NOMO-1 (cell line): ENCODE measurements at regions not wholly inside any gene's neighbourhood (a gene's known extent, or its start where the extent isn't known, plus 50 kb on each side); places are given as distances from the start of the nearest gene placed in this dataset.
A peak's percentile ranks its signal among the peaks of the same experiment; 100 is the strongest.
"Not testable (repeated sequence)": the region's sequence is repeated elsewhere in the genome, so short reads cannot be mapped to it uniquely, and the experiment has no call there.

Source experiments
- DNase-seq, 2 experiments: peaks; one replicate each; lab custom pipeline; 2025; ENCODE audit not compliant: unreplicated experiment in 2 of 2; lab: John Stamatoyannopoulos, UW

DNA sequence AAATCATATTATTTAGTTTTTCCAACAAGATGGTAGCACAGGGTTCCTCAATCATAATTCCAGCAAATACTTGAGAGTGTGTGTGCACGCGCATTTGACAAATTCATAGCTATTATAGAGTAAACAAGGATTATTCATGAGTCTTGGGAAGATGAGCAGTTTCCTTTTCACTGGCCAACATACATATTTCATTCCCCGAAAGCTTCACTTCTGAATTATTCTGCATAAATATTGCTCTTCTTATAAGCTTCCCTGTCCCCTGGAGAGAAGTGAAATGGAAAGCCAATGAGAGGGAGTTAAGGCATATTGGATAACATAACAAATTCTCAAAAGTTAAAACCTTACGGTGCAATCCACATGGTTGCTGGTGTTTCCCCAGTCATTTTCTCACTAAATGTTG, 386.4 kb upstream of the SEMA6A start:
- DNase-seq: no peak

DNA sequence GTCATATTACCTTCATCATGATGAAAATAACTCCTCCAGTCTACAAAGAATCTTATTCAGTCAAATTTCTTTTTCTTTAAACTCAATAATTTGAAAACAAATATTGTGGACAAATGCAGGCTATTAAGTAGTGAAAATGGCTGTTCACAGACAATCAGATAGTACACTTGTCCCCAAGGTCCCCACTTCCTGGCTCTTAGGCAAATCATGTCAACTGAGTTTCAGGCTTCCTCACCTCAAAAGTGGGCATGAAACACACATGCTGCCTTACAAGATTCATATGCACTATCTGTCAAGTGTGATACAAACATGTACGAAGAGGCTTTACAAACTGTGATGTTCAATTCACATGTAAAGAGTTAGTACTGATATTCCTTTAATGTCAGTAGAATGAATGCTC, 385.2 kb upstream of the SEMA6A start:
- DNase-seq: no peak

DNA sequence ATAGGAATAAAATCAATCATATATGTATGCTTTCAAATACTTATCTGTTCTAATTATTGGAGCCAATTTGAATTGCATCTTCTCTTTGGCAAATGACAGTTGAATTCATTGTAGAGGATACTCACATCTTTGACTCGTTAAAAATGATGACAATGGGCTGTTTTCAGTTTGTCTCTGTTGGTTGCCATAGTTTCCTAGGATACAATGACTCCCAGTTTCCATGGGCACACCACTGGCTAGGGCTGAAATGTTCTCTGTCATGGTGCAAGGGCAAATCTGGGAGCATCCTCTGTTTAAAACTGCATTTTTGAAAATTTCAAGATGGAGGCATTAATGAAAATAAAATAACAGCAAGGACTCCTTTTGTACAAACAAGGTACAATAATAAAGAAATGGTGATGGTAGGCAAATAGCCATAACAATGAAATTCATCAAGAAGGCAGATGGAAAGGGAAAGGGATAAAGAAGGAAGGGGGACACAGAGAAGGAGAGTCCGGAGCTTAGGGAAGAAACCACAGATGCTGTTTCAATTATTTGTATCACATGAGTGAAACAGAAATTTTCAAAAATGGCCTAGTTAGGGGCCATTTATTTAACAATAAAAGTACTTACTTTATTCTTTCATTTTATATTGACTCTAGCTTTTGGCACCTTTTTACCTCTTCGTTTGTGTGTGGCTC, 378.8 kb upstream of the SEMA6A start:
- no peak for DNase-seq

DNA sequence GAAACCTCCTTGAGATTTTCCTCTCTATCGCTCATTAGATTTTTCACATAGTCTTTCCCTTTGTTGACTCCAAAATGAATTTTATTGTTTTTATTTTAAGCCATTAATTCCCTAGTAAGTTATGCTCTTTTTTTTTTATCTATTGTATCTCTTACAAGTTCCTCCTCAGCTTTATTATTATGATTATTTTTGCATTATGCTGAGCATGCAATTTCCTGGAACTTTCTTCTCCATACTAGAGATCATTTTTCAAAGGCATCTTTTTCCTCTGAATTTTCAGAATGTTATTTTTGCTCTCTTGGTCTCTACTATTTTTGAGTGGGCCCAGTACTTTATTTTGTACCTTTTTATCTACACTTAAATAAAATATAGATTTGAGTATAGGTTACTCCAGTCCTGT, 376.6 kb upstream of the SEMA6A start:
- no peak for DNase-seq

DNA sequence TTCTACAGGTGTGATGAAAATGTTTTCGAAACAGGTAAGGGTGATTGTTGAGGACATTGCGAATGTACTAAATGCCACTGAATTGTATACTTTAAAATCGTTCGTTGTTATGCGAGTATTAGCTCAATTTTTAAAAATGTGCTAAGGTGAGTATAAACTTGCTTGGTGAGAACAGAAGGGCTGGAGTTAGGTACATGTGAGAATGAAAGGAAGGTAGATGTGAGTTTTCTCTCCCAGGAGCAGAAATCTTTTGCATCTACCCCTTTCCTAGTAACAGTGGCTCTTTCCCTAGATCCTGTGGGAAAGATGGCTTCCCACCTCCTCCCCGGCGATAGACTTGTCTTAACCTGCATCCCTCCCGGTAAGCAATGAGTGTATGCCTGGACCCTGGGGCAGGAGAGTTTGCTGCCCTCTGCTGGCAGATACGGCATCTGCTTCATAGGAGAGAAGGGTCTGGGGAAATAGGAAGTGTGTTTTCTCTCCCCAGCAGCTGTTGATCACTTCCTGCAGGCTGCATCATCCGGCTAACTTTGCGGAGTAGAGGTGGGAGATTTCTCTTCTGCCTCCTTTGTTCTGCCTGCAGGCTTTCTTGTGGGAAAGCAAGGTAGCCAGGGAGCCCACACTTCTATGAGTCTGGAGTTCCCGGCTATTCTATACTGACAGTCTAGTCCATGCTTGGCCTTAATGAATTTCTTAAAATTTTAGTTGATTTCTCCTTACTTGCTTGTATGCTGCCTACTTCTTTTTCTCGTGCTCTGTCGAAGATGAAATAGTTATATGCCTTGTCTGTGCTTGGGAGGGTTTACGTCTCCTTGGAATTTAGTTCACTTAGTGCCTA, 373.3 kb upstream of the SEMA6A start:
- DNase-seq: peak; percentile 26 to 55

DNA sequence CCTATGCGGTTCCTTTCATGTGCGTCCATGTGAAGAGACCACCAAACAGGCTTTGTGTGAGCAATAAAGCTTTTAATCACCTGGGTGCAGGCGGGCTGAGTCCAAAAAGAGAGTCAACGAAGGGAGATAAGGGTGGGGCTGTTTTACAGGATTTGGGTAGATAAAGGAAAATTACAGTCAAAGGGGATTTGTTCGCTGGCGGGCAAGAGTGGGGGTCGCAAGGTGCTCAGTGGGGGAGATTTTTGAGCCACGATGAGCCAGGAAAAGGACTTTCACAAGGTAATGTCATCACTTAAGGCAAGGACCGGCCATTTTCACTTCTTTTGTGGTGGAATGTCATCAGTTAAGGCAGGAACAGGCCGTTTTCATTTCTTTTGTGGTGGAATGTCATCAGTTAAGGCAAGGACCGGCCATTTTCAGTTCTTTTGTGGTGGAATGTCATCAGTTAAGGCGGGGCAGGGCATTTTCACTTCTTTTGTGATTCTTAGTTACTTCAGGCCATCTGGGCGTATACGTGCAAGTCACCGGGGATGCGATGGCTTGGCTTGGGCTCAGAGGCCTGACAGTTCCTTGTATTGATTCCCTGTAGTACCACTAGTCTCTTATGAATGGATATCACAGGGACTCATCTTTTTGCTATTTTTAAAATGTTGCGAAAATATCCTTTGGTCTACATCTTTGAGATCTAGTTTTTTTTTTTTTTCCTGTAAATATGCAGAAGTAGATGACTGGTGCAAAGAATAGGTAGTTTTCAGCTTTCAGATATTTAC, 371.2 kb upstream of the SEMA6A start:
- not testable (repeated sequence) for DNase-seq

DNA sequence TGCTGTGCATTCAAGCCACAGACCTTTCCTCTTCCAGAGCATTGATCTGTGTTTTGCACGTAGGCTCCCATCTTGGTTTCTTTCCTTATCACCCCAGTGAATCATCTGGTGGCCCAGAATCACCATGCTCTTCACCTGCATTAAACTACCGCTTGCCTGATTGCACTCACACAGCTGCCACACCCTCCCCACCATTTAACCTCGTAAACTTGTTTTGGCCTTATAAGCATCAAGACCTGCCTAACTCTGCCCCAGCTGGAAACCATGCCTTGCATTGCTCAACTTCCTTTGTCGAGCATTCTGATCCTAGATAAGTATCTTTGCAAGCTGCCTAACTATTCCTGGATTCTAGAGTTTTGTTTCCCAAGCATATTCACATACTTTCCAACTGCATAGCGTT, 369.6 kb upstream of the SEMA6A start:
- DNase-seq: no peak

DNA sequence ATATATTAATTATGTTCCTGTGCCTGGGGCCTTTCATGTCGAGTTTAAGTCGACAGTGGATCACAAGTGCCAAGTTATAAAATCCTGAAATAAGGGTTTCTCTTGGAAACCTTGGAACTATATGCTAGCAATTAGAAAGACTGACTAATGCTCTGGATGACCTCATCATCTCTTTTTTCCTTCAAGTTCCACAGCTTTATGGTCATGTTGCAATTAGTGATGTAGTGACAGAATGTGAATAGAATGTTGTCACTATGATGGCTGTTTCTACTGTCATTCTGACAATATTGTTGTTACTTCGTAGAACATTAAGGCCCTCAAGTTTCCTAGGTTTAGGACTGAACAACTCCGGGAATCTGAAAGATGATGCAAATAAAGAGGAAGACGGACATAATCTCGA, 368.0 kb upstream of the SEMA6A start:
- no peak for DNase-seq

DNA sequence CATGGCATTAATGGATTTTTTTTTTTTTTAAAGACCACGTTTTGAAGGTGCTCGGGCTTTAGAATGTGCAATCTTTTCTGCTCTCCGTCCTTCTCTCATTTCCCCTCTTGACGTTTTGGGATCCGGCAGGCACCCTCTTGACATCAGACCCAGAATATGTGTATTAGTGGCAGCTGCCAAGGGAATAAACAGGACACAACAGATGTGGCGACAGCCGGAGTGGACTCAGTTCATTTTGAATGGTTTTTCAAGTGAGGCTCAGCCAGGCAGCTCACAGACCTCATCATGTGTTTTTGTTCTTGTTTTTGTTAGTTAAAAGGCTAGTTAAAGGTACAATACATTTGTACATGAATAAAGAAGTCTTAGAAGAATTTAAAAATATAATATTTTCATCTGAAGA, 365.0 kb upstream of the SEMA6A start:
- DNase-seq: no peak

DNA sequence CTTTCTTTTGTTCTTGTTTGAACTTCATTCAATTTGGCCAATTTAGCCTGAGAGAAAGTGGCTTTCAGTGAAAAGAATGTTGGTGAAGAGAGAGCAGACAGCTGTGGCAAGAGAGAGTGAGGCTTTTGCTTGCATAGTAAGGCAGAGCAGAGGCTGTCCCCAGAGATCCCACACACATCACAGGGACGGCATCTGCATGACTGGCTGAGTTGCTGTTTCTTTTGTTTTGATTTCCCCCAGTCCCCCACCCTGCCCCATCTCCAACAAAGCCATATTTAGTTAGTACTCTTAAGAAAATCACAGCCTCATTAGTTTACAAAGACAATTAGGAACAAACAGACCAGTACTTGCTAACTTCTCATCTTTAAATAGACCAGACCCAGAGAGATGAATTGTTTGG, 363.9 kb upstream of the SEMA6A start:
- DNase-seq: no peak

DNA sequence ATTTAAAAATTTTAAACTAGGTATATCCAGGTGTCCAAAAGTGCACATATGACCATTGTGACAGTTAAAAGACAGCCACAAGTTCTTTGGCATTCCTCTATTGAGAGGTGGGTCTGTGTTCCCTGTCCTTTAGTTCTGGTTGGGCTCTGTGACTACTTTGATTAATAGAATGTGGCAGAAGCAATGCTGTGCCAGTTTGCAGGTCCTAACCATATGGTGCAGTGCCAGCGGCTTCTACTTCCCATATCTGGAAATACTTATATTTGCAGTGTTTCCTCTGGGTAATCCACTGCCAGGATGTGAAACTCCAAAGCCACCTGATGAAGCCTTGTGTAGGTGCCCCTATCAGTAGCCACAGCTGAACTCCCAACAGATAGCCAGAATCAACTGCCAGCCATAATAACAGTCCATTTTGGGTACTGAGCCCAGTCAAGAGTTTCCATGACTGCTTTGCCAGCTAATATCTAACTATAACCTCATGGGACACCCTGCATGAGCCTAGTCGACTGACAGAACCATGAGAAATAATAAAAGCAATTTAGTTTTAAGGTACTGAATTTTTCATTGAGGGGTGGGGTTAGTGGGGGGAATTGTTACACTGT, 361.0 kb upstream of the SEMA6A start:
- DNase-seq: no peak

DNA sequence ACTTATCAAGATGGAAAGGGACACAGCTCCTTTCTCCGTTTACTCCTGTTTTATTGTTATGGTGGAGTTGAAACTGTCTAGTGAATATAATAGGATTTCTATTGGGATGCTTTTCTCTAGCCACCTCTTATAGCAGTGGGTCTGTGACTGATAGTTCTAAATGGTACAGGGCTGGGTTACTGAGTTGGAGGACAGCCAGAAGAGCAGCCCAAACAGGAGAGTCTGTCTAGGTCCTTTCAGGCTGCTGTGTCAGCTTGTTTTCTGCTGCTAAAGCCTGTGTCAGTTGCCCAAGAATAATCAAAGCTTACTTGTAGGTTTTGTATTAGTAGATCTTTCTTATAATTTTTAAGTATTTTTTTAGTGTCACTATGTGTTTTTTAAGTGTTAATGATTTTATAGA, 356.0 kb upstream of the SEMA6A start:
- no peak for DNase-seq

DNA sequence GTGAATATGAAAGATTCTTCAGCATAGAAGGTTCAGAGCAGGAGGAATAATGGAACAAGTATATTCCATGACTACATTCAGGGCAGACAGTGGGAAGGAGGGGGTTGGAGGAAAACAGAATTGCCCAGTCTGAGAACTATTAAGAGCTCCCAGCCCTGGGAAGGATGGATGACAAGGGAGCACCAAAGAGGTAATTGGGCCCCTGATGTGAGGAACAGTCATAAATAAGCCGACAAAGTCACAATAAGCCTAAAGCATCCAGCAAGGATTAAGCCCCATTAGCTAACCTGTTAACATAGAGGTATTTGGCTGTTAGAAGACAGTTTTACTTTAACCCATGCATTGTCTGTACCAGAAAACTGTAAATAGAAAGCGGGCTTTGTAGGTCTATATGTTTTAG, 348.7 kb upstream of the SEMA6A start:
- no peak for DNase-seq

DNA sequence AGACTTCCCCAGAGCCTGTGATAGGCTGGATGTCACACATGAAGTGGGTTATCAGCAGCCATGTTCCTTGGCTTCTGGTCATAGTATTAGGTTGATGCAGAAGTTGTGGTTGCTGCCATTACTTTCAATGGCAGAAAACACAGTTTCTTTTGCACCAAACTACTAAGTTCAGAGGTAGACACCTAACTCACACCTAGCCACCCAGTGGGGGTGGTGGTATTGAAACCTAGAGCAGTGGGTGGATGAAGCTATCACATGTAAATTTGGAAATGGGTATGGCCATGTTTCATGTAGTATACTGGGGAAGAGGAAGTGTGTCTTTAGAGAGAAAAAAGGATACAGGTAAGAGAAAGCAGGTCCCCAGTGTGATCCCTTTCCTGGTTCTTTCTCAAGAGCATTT, 347.9 kb upstream of the SEMA6A start:
- no peak for DNase-seq

DNA sequence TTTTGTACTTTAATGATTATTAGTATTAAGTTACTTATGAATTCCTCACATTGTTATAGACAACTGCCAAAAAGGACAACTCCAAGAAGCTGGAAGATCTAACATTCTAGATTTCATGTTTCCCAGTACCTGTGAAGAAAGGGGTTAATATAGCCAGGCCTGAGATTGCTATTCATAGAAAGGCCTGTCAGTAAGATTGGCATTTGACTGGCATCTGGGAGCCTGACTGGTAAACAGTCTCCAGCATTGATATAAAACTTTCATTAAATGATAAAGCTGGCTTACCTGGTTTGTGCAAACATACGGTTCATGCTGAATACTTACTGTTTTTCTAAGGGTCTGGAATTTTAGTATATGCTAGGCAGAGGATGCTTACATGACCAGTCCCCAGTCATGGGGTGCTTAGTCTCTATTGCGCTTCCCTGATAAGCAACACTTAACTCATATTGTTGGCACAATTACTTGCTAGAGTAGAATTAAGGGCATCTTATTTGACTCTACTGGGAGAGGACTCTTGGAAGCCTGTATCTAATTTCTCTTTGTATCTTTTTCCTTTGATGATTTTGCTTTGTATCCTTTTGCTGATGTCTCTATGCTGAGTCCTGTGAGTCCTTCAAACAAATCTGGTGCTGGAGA, 340.4 kb upstream of the SEMA6A start:
- DNase-seq: no peak

DNA sequence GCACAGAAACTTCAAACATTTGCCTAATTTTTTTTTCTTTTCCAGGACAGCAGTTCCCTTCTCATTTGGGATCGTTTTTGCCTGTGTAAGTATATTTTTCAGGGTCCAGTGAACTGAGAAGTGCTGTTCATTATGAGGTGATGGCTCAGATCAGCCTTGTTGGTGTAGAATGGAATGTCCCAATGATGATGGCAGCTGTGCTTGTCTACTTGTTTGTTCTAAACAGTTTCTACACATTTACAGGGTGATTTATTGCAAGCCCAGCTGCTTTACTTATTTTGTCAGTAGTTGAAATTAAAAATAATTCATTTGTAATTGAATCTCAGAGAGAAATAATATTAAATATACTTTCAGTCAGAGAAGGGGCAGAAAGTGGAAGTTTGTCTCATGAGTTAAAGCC, 337.6 kb upstream of the SEMA6A start:
- DNase-seq: no peak

DNA sequence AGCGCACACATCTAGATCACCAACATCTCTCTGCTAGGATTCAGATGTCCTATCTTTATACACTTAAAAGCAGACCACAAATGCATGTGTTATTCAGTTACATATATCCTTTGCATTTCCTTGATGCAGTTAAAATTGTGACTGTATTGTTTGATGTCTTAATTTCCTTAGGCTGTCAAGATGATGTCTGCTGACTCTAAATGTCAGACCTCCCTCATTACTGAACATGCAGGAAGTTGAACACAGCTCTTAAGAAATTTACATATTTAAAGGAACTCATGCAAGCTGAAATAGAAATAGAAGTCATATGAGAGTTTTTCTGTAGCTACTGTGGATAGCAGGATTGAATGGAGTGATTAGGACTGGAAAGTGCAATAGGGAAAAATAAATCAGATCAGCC, 336.5 kb upstream of the SEMA6A start:
- no peak for DNase-seq

DNA sequence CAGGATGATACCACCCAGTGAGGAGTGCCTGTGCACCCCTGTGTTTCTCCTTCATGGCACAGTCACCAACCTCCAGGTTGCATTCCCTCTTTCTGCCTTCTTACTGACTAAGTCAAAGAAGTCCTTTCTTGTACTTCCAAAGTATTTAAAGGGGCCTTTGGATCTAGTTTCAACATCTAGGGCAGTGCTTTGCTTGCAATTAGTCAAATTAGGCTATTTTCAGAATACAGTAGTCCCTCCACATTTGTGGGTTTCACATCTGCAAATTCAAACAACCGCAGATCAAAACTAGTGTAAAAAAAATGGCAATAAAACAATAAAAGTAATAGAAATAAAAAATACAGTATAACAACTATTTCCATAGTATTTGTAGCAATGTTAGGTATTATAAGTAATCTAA, 333.9 kb upstream of the SEMA6A start:
- no peak for DNase-seq

DNA sequence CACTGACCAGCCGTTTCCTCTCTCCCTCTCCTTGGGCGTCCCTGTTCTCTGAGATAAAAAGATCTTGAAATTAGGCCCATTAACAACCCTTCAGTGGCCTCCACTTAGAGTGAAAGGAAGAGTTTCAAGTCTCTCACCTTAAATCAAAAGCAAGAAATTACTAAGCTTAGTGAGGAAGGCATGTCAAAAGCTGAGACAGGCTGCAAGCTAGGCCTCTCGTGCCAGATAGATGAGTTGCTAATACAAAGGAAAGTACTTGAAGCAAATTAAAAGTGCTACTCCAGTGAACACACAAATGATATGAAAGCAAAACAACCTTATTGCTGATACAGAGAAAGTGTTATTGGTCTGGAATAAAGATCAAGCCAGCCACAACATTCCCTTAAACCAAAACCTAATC, 331.3 kb upstream of the SEMA6A start:
- DNase-seq: no peak

DNA sequence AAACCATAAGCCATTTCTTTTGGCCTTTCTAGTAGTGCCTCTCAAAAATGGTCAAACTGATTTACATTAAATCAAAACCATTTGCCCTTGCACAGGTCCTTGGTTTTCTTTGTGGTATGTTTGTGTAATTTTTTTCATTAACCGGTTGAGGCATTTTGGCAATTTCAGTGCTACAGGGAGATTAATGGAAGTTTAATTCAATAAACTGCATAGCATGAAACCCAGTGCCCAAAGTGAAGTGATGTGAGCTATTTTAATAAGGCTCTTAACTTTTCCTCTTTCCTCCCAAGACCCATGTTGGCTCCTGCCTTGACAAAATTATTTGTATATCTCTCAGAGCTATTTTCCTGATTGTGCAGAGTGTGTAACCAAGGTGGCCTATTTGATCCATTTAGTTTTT, 326.2 kb upstream of the SEMA6A start:
- DNase-seq: no peak

DNA sequence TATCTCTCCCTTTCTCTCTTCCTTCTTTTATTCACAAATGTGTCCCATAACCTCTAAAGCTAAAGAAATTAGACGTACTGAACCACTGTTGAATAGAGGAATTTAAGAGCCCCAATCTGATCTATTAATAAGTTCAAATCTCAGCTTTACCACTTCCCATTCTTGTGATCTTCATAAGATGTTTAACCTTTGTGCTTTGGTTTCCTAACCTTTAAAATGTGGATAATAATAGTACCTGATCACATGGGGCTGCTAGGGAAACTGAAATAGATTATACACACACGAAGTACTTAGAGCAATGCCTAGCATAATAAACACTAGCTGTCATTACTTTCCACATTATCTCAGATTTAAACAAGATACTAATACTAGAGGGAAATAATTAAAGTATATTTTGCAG, 324.3 kb upstream of the SEMA6A start:
- no peak for DNase-seq
